Liver (tissue), 8 donors: ENCODE measurements at regions not wholly inside any gene's neighbourhood (a gene's known extent, or its start where the extent isn't known, plus 50 kb on each side); places are given as distances from the start of the nearest gene placed in this dataset.

Experiments used
- DNase-seq: peaks from one replicate; pipeline ENCODE4 v3.0.0-alpha.2; 2017; ENCODE audit warnings: low spot score
- H3K27ac ChIP-seq, 2 donors: one replicate each; pipeline ENCODE4 v1.7.0; 2013; ENCODE audit warnings: inconsistent platforms in 2 of 2, low read length in 2 of 2, control low read depth in 1 of 2, low read depth in 1 of 2, mild to moderate bottlenecking in 1 of 2
- H3K27me3 ChIP-seq, 4 donors: one replicate each; pipeline versions ENCODE4 v1.6.1 to v1.7.0; 2013; ENCODE audit warnings: low read length in 3 of 4, inconsistent platforms in 1 of 4, mild to moderate bottlenecking in 1 of 4, moderate library complexity in 1 of 4; ENCODE audit not compliant: control insufficient read depth in 4 of 4, insufficient read depth in 4 of 4
- H3K36me3 ChIP-seq, 4 donors: one replicate each; pipeline versions ENCODE4 v1.6.1 to v1.7.0; 2013; ENCODE audit warnings: low read length in 3 of 4, mild to moderate bottlenecking in 3 of 4, low read depth in 1 of 4, moderate library complexity in 1 of 4; ENCODE audit not compliant: control insufficient read depth in 4 of 4, insufficient read depth in 3 of 4
- H3K4me1 ChIP-seq, 4 donors: one replicate each; pipeline versions ENCODE4 v1.6.1 to v1.7.0; 2013; ENCODE audit warnings: low read length in 3 of 4, mild to moderate bottlenecking in 3 of 4, moderate library complexity in 1 of 4; ENCODE audit not compliant: control insufficient read depth in 4 of 4, insufficient read depth in 4 of 4
- H3K4me3 ChIP-seq, 3 donors: one replicate each; pipeline versions ENCODE4 v1.6.1 to v1.7.0; 2013; ENCODE audit warnings: low read length in 3 of 3, control low read depth in 1 of 3, low read depth in 1 of 3, mild to moderate bottlenecking in 1 of 3
- H3K9ac ChIP-seq, 2 donors: one replicate each; pipeline ENCODE4 v1.7.0; 2013; ENCODE audit warnings: low read length in 2 of 2, mild to moderate bottlenecking in 2 of 2, moderate library complexity in 2 of 2, control low read depth in 1 of 2, low read depth in 1 of 2
- H3K9me3 ChIP-seq, 4 donors: one replicate each; pipeline versions ENCODE4 v1.6.1 to v1.7.0; 2013; ENCODE audit warnings: low read length in 3 of 4; ENCODE audit not compliant: control insufficient read depth in 4 of 4
- ATF3 ChIP-seq: IDR thresholded peaks from 2 replicates; pipeline ENCODE4 v1.6.1; 2016; ENCODE audit warnings: antibody characterized with exemption
- CTCF ChIP-seq: fragments of 150-350 bp; IDR thresholded peaks from 2 replicates; pipeline ENCODE4 v1.5.1; 2017; ENCODE audit warnings: improper control_type of control experiment, low read depth, low read length; ENCODE audit not compliant: missing input control
- EGR1 ChIP-seq, 2 donors: IDR thresholded peaks; 2 replicates each; pipeline ENCODE4 v1.6.1; 2016 to 2018; ENCODE audit warnings: antibody characterized with exemption in 2 of 2, low read depth in 2 of 2
- FOXA1 ChIP-seq: IDR thresholded peaks from 2 replicates; pipeline ENCODE4 v1.6.1; 2016; ENCODE audit warnings: antibody characterized with exemption
- FOXA2 ChIP-seq: IDR thresholded peaks from 2 replicates; pipeline ENCODE4 v1.6.1; 2016; ENCODE audit warnings: antibody characterized with exemption
- GABPA ChIP-seq, 2 donors: IDR thresholded peaks in 1 of 2; conservative IDR thresholded peaks in 1 of 2; 2 replicates each; pipeline ENCODE4 v1.6.1; 2016; ENCODE audit warnings: antibody characterized with exemption in 2 of 2, mild to moderate bottlenecking in 1 of 2, moderate library complexity in 1 of 2
- HNF4A ChIP-seq, 2 donors: conservative IDR thresholded peaks; 2 replicates each; pipeline ENCODE4 v1.6.1; 2016; ENCODE audit warnings: antibody characterized with exemption in 2 of 2, mild to moderate bottlenecking in 2 of 2
- HNF4G ChIP-seq: IDR thresholded peaks from 2 replicates; pipeline ENCODE4 v1.6.1; 2016; ENCODE audit warnings: antibody characterized with exemption
- JUND ChIP-seq, 2 donors: IDR thresholded peaks; 2 replicates each; pipeline ENCODE4 v1.6.1; 2016; ENCODE audit warnings: antibody characterized with exemption in 2 of 2
- MAX ChIP-seq: IDR thresholded peaks from 2 replicates; pipeline ENCODE4 v1.6.1; 2016; ENCODE audit warnings: antibody characterized with exemption
- NR2F2 ChIP-seq: IDR thresholded peaks from 2 replicates; pipeline ENCODE4 v1.6.1; 2016; ENCODE audit warnings: antibody characterized with exemption
- RAD21 ChIP-seq, 2 donors: IDR thresholded peaks; 2 replicates each; pipeline ENCODE4 v1.6.1; 2016; ENCODE audit warnings: antibody characterized with exemption in 2 of 2, mild to moderate bottlenecking in 2 of 2
- REST ChIP-seq: IDR thresholded peaks from 2 replicates; pipeline ENCODE4 v1.6.1; 2016; ENCODE audit warnings: antibody characterized with exemption, mild to moderate bottlenecking
- RXRA ChIP-seq, 2 donors: IDR thresholded peaks; 2 replicates each; pipeline ENCODE4 v1.6.1; 2017 to 2018; ENCODE audit warnings: antibody characterized with exemption in 2 of 2, mild to moderate bottlenecking in 1 of 2
- SP1 ChIP-seq: IDR thresholded peaks from 2 replicates; pipeline ENCODE4 v1.6.1; 2018; ENCODE audit warnings: antibody characterized with exemption, mild to moderate bottlenecking
- TAF1 ChIP-seq: conservative IDR thresholded peaks from 2 replicates; pipeline ENCODE4 v1.6.1; 2016; ENCODE audit warnings: antibody characterized with exemption, mild to moderate bottlenecking
- YY1 ChIP-seq: IDR thresholded peaks from 2 replicates; pipeline ENCODE4 v1.6.1; 2016; ENCODE audit warnings: antibody characterized with exemption, mild to moderate bottlenecking
- ZBTB33 ChIP-seq: IDR thresholded peaks from 2 replicates; pipeline ENCODE4 v1.6.1; 2016; ENCODE audit warnings: antibody characterized with exemption
- WGBS: extraction: QIAGEN DNeasy Blood & Tissue Kit; methylation state at CpG from one replicate; pipeline ENCODE4 v1.1.7; 2013; 5-methylcytosine and 5-hydroxymethylcytosine counted together
- donor health status: healthy.
- donor health status: healthy.
- donor health status: healthy.
- donor health status: healthy.
- donor health status: healthy.

GRCh38 chr16:76956394-76956793 lies 234.6 kb upstream of the MON1B start:
- H3K9me3 ChIP-seq, result no peaks in the 10 kb centered on the region
- DNase-seq, result no peak
- no peak overlapping the region for H3K27ac ChIP-seq
- TF ChIP-seq ZBTB33 (no peak), GABPA (IDR thresholded peaks at IDR 0.05 in 1 of 2, conservative IDR thresholded peaks at IDR 0.05 in 1 of 2) (no peak), YY1 (no peak), TAF1 (no peak), REST (no peak), HNF4A (conservative IDR thresholded peaks at IDR 0.05) (no peak), JUND (IDR thresholded peaks at IDR 0.05) (no peak), NR2F2 (no peak), HNF4G (no peak), RAD21 (IDR thresholded peaks at IDR 0.05) (no peak), FOXA2 (no peak), CTCF (no peak), RXRA (IDR thresholded peaks at IDR 0.05) (no peak), SP1 (no peak), MAX (no peak), FOXA1 (no peak), ATF3 (no peak), EGR1 (IDR thresholded peaks at IDR 0.05; ENCODE audit: low read depth in 2 of 2) (no peak)
- no peaks in the 10 kb centered on the region for H3K4me1 ChIP-seq
- H3K27me3 ChIP-seq, result no peaks in the 10 kb centered on the region
- H3K9ac ChIP-seq, result no peak overlapping the region
- H3K36me3 ChIP-seq, result no peaks in the 10 kb centered on the region
- 77% methylated on average over 6 of the region's 6 CpGs for WGBS
- no peak overlapping the region for H3K4me3 ChIP-seq
